Right ventricle myocardium inferior (tissue), 1 donor: ENCODE measurements at regions not wholly inside any gene's neighbourhood (a gene's known extent, or its start where the extent isn't known, plus 50 kb on each side); places are given as distances from the start of the nearest gene placed in this dataset.
"Not testable (repeated sequence)": the region's sequence is repeated elsewhere in the genome, so short reads cannot be mapped to it uniquely, and the experiment has no call there.

Experiments
- ATAC-seq: fragments of 200-7000 bp; cut with Tn5 transposase; one replicate; pipeline ENCODE4 v1.9.1; 2020; ENCODE audit warnings: mild to moderate bottlenecking, moderate library complexity
- DNase-seq: peaks from one replicate; pipeline ENCODE4 v3.0.0; 2021; ENCODE audit errors: missing footprints
- intact Hi-C: fragments of 100-400 bp; cut with DNase I; formaldehyde crosslinking; loops from one replicate; pipeline ENCODE4 v1.11.0; 2022
- donor health status: DM: no; HTN: yes; CAD: no; lungs with severe emphysema.

DNA sequence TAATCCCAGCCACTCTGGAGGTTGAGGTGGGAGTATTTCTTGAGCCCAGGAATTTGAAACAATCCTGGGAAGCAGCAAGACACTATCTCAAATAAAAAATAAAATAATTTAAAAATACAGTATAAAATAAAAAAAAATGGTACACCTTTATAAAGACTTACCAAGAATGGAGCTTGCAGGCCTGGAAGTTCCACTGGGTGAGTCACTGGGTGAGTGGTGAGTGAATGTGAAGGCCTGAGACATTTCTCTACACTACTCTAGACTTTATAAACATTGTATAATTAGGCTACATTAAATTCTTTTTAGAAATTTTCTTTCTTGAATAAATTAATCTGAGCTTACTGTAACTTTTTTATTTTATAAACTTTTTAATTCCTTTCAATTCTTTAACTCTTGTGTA lies 609.1 kb upstream of the BCHE start:
- DNase-seq = no peak
- ATAC-seq = no peak
- intact Hi-C loops = no loop called here

DNA sequence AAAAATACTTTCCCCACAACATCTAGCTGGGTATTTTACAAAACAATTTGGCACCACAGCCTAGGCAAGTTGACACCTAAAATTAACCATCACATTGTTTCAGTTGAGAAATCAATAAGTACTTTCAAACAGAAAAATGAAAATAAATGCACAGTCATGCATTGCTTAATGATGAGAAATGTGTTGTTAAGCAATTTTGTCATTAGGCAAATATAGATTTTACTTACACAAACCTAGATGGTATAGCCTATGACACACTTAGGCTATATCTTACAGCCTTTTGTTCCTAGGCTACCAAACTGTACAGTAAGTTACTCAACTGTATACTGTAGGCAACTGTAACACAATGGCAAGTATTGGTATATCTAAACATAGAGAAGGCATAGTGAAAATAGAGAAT lies 608.6 kb upstream of the BCHE start:
- intact Hi-C loops = no loop called here
- no peak for DNase-seq
- ATAC-seq = no peak

DNA sequence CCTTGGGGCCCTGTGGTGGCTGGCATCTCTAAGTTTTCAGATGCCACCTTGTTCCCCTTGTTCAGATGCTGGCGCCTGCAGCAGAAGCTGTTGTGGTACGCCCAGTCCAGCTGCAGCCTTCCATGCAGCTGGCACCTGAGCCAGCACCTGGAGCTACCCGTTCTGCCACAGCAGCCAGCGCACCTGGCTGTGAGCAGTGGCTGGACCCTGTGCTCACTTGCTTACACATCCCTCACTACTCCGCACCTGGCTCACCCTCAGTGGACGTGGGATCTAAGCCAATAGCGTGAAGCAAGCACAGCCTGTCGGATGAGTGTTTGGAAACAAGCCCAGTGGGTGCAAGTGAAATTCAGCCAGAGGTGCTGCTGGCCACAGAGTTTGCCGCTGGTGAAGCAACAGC lies 607.5 kb upstream of the BCHE start:
- intact Hi-C loops = no loop called here
- ATAC-seq (no peak), DNase-seq (peak; percentile 34)

DNA sequence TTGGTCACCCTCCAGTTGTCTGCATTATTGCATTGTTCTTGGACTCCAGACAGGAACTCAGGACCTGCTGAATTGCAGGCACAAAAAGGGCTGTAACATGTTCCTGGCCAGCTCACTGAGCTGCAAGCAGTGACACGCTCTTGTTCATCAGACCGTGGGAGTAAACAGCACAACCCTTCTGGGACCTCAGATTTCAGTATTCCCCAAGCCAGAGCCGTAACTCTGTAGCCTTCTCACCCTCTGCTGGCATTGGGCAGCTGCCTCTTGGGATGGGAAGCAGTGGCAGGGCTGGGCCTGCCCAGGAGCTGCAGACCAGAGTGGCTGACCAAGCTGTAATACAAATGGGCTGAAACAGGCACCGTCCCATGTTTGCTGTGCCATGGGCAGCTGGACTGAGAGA lies 607.1 kb upstream of the BCHE start:
- intact Hi-C loops = no loop called here
- ATAC-seq (no peak), DNase-seq (no peak)

DNA sequence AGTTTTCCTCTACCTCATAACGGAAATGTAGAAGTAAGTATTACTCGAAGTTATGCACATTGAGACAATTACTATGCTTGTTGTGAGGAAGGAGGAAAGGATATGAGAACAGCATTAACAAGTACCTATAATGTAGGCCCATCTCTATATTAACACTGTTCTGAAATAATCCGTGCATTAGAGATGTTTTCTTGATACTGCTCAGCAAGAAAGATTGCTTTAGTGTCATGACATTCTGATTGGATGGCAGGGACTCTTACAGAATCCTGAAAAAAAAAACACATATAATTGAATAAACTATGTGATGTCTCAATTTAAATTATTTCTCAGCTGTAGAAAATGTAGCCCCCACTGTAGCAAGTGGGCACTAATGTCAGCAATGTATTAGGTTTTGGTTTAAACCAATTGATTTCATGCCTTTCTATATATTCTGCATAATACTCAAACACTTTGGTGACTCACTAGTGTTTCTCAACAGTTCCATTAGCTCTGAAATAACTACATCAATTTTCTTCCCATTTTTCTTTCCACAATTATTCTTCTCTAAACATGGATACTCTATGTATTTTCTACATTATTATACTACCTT lies 598.3 kb upstream of the BCHE start:
- intact Hi-C loops = no loop called here
- no peak for DNase-seq
- no peak for ATAC-seq

DNA sequence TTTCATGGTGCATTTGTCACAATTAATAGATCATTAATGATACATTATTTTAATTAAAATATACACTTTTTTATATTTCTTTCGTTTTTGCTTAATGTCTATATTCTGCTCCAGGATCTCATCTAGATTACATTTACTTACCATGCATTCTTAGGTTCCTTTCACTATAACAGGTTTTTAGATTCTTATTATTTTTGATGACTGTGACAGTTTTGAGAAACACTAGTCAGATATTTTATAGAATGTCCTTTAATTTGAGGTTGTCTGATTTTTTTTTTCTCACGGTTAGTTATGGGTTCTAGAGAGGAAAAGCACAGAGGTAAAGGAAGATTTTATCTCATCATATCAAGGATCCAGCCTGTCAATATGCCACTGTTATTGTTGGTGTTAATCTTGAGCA lies 595.8 kb upstream of the BCHE start:
- intact Hi-C loops = no loop called here
- no peak for ATAC-seq
- DNase-seq = no peak

DNA sequence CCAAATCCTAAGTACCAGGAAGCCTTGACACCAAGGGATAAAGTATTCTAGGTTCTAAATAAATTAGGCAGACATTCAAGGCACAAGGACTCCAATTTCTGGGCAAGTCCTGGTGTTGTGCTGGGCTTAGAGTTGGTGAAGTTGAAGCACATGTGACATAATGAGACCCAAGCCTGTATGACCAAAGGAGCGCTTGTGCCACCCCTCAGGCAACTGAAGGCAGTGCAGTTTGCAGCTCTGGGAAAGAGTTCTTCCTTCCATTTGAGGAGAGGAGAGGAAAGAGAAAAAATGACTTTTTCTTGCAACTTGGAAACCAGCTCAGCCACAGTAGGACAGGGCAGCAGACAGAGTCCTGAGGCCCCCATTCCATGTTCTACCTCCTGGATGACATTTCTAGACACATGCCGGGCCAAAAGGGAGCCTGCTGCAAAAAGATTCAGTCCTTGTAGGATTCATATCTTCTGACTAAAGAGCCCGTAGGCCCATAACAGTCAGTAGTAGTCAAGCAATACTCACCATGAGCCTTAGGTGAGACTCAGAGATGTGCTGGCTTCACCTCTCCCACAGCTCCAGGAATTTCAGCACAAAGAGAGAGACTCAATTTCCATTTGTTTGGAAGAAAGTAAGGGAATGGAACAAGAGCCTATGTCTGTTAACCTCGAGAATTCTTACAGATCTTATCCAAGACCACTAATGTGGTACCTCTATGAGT lies 588.8 kb upstream of the BCHE start:
- intact Hi-C loops = no loop called here
- ATAC-seq (no peak), DNase-seq (no peak)

DNA sequence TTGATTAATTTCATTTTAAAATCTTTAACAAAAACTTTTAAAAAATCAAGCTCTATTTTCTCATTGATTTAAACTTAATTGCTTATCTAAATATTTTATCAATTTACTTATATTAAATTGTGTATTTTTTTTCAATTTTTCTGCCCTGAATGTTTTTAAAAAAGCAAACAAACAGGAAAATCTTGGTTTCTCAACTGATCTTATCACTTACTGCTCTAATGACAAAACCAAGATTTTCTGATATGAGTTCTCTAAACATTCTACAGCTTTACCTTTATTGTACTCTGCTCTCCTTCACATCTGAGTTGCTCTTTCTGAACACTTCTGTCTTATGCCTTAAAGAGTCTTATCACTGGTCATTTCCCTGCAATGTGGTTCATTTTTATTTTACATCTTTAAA lies 587.8 kb upstream of the BCHE start:
- no peak for DNase-seq
- ATAC-seq = no peak
- intact Hi-C loops = no loop called here

DNA sequence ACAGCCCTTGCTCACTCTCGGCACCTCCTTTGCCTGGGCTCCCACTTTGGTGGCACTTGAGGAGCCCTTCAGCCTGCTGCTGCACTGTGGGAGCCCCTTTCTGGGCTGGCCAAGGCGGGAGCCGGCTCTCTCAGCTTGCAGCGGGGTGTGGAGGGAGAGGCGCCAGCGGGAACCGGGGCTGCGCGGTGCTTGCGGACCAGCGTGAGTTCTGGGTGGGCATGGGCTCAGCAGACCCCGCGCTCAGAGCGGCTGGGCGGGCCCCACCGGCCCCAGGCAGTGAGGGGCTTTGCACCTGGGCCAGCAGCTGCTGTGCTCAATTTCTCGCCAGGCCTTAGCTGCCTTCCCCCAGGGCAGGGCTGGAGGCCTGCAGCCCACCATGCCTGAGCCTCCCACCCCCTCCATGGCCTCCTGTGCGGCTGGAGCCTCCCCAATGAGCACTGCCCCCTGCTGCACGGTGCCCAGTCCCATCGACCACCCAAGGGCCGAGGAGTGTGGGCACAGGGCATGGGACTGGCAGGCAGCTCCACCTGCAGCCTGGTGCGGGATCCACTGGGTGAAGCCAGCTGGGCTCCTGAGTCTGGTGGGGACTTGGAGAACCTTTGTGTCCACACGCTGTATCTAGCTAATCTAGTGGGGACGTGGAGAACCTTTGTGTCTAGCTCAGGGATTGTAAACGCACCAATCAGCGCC lies 586.7 kb upstream of the BCHE start:
- ATAC-seq, intact Hi-C loops: not testable (repeated sequence)
- peak; percentile 57 for DNase-seq

DNA sequence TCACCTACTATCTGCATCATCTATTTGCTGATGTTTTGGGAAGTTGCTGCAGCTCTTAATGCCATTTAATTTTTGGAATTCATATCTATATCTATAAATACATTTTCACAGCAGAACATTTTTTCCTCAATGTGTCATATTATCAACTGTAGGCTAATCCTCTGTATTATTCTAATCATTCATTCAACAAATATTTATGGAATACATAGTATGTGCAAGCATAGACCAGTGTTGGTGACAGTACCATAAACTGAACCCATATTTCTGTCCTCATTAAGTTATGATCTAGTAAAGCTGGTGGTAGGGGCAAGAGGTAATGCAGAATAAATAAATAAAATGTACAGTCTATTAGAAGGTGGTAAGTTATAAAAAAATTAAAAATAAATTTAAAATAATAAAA lies 585.3 kb upstream of the BCHE start:
- no peak for DNase-seq
- ATAC-seq = no peak
- intact Hi-C loops = no loop called here

DNA sequence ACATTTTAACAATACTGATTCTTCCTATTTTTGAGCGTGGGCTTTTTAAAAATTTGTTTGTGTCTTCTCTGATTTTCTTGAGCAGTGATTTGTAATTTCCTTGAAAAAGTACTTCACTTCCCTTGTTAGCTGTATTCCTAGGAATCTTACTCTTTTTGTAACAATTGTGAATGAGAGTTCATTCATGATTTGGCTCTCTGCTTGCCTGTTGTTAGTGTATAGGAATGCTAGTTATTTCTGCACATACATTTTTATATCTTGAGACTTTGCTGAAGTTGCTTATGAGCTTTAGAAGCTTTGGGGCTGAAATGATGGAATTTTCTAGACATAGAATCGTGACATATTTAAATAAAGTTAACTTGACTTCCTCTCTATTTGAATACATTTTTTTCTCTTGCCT lies 582.8 kb upstream of the BCHE start:
- ATAC-seq = no peak
- intact Hi-C loops = no loop called here
- no peak for DNase-seq

DNA sequence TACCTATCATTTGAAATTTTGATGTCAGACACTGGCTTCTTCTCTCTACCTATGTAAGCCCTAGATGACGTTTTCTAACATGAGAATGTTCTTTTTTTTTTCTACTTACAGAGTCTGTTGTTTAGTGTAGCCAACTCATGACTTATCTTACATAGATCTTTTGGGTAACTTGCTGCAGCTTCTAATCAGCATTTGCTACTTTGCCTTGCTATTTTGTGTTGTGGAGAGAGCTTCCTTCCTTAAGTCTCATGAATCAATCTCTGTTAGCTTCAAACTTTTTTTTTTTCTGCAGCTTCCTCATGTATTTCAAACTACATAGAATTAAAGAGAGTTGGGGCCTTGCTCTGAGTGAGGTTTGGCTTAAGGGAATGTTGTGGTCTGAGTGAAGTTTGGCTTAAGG lies 568.7 kb upstream of the BCHE start:
- ATAC-seq (no peak), DNase-seq (no peak)
- intact Hi-C loops = no loop called here

DNA sequence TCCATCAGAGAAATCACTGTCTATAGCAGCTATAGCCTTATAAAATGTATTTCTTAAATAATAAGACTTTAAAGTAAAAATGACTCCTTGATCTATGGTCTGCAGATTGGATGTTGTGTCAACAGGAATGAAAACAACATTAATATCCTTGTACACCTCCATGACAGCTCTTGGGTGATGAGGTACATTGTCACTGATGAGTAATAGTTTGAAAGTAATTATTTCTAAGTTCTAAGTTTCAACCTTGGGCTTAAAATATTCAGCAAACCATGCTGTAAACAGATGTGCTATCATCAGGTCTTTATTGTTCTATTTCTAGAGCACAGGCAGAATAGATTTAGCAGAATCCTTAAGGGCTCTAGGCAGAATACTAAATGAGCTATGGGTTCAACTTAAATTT lies 568.2 kb upstream of the BCHE start:
- no peak for ATAC-seq
- intact Hi-C loops = no loop called here
- no peak for DNase-seq

DNA sequence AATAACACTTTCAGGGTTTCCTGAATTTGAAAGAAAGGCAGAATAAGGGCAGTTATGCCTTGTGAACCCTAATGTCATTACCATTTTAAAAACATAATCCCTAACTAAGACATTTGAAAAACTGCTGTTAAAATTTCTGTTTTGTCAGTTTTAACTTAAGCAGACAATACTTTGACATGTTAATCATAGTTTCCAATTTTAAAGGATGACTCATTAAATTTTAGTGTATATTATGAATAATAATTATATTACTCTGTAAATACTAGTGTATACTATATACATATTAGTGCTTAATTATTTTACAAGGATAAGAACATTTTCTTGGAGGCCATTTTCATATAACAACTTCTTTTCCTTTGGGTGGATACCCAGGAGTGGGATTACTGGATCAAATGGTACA lies 553.1 kb upstream of the BCHE start:
- DNase-seq (no peak), ATAC-seq (no peak)
- intact Hi-C loops = no loop called here

DNA sequence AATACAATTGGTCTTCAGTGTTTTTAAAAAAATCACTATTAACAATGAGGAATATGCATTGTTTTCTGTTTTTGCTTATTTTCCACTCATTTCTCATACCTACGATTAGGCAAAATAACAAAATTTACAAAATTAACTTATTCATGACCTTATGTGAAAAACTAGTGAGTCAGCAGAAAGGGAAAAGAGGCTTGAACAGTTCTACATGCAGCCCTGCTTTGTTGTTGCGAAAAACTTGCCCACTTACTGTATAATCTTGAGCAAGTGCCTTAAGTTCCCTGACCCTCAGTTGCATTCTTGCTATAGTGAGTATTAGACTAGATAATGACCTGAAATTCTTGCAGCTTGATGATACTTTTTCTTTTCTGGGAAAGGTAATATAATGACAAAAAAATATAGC lies 551.1 kb upstream of the BCHE start:
- DNase-seq (no peak), ATAC-seq (no peak)
- intact Hi-C loops = no loop called here

DNA sequence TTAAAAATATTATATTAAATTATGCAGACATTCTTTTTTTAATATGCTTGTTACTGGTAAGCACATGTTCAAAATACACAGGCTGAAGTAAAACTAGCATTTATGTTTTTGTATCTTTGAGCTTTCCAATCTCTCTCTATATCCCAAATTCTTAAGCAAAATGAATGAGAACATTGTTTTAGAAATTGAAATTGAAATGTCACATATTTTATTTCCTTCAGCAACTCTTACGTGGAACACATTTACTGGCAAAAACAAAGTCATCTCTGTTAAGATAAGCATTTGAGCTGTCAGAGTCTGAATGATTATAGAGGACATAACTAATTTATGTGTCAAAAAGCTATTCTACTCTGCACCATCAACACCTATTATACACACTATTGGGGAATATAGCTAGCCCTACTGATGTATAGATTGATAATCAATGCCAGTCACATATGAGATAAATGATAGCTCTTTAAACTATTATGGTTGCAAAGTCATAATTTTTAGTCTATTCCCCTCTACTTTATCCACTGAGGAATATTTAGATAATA lies 535.4 kb upstream of the BCHE start:
- ATAC-seq (no peak), DNase-seq (no peak)
- intact Hi-C loops = no loop called here

DNA sequence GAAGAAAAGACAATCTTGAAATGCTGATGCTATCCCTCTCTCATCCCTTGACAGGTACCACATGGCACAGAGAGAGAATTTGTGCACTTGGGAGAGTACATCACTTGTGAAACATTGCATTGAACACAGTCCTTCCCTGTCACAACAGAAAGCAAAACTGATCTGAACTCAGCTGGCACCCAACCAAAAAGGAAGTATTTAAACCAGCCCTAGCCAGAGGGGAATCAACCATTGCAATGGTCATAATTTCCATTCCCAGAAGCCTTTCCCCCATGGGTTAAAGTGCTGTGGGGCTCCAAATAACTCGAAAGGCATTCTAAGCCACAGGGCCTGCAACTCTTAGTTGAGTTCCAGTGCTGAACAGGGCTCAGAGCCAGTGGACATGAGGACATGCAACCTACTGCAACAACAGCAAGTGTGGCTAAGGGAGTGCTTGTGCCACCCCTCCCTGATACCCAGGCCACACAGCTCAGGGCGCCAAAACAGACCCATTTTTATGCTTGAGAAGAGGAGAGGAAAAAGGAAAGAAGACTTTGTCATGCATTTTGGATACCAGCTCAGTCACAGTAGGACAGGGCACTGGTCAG lies 530.8 kb upstream of the BCHE start:
- ATAC-seq = no peak

DNA sequence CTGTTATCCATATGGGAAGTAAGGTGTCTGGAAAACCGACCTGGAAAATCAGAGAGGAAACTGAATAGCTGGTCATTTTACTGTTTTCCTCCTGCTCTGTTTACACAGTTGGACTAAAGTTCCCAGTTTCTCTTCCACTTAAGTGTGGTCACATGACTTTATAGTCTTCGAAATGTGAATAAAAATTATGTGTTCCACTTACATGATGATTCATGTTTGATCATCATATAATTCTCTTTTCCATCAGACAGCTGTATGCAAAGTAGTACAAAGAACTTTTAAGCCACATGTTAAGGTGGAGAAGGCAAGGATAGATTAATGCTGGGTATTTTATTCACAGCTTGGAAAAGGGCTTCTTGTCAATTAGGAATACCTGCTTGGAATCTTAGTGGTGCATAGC lies 525.5 kb upstream of the BCHE start:
- intact Hi-C loops = no loop called here
- DNase-seq = no peak
- ATAC-seq = no peak

More for the DNA sequence above, 530.8 kb upstream of the BCHE start:
- intact Hi-C loops = no loop called here
- DNase-seq = no peak

DNA sequence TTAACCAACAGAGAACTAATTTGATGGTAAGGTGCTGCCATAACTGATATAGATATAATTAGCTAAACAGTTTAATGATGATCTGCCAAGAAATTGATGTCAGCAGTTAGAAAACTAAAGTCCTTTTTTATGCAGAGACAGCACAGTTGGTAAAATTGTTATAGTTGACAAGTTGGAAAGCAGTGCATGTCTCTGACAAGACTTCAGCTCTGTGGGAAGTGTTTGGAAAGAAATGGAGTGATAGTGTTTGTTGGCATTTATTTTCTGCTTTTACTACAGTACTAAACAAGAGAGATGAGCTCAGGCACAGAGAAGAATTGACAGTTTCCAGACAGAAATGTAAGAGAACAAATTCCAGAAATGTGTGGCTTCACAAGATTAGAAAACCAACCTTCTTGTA lies 523.5 kb upstream of the BCHE start:
- no peak for ATAC-seq
- intact Hi-C loops = no loop called here
- DNase-seq = no peak

DNA sequence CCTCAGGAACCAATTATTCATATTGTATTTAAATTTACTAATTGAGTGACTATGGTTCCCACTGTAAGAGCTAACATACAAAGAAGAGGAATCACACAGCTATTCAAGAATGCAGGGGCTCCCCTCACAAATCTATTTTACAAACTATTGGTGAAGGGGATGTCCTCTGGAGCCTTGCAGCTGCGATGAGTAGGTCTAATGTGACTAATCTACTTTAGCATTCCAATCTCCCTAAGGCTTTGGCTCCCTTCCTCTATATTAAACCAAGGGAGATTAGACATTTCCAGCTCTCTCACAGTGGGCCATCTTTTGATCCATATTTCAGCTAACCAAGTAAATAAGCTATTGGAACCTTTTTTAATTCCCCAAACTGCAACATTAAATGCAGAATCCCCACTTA lies 514.2 kb upstream of the BCHE start:
- intact Hi-C loops = no loop called here
- ATAC-seq = no peak

More for the DNA sequence above, 514.2 kb upstream of the BCHE start:
- no peak for DNase-seq
